H7 (cell line): ENCODE measurements at regions not wholly inside any gene's neighbourhood (a gene's known extent, or its start where the extent isn't known, plus 50 kb on each side); places are given as distances from the start of the nearest gene placed in this dataset.
"Not testable (repeated sequence)": the region's sequence is repeated elsewhere in the genome, so short reads cannot be mapped to it uniquely, and the experiment has no call there.

Source experiments
- DNase-seq: peaks from one replicate; pipeline ENCODE4 v3.0.0; 2012
- H3K27me3 ChIP-seq: 2 replicates; pipeline ENCODE4 v1.6.0; 2011; ENCODE audit warnings: mild to moderate bottlenecking, low read length; ENCODE audit not compliant: control insufficient read depth, insufficient read depth
- H3K36me3 ChIP-seq: replicated peaks from 2 replicates; pipeline ENCODE4 v1.5.1; 2011; ENCODE audit warnings: low read length; ENCODE audit not compliant: control insufficient read depth, insufficient read depth
- H3K4me3 ChIP-seq: 2 replicates; pipeline ENCODE4 v1.5.1; 2011; ENCODE audit warnings: low read depth, mild to moderate bottlenecking, control low read depth, low read length, moderate library complexity; ENCODE audit not compliant: insufficient read depth

- DNase-seq = no peak
- H3K27me3 ChIP-seq = no peaks in the 10 kb centered on the region
- no peaks in the 10 kb centered on the region for H3K36me3 ChIP-seq
- H3K4me3 ChIP-seq = no peak overlapping the region
These were observed 72.2 kb upstream of the CFAP46 start for GRCh38 chr10:133014416-133015210.

GRCh38 chr10:133013463-133013862, 71.1 kb upstream of the CFAP46 start:
- Histone ChIP-seq H3K27me3 (no peaks in the 10 kb centered on the region), H3K4me3 (no peak overlapping the region), H3K36me3 (no peaks in the 10 kb centered on the region)
- no peak for DNase-seq

DNA sequence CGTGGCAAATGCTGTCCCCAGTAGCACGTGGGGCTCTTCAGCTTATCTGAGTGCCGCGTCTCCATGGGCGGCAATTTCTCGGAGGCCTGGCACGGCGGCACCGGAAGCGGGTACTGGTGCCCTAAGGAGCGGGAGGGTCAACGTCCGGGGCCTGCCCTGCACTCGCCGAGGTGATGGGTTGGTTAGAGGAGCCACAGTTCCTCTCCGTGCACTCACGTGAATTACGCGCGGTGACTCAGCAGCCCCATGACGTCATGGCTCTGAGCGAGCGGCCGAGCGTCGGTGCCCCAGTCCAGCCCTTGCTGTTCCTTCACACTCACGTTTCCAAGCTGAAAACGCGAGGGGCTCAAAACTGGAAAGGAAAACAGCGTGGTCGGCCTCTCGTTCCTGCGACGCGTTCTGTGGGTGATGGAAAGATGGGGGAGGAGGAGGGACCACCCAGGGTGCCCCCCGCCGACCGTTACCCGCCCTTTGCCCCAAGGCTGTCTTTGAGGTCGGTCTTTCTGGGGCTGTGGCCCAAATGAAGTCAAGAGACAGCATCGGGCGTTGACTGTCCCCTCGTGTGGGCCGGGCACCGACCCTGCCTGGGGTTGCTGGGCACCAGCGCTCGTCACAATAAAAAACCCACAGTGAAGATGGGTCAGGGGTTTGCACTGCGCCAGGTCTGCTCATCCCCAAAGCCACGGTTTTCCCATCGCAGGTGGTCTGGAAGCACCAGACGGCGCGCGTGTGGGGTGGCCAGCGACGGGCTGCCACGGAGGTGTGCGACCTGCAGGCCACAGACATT, 70.4 kb upstream of the CFAP46 start:
- DNase-seq = no peak
- Histone ChIP-seq H3K36me3 (no peaks in the 10 kb centered on the region), H3K4me3 (no peak overlapping the region), H3K27me3 (no peaks in the 10 kb centered on the region)

DNA sequence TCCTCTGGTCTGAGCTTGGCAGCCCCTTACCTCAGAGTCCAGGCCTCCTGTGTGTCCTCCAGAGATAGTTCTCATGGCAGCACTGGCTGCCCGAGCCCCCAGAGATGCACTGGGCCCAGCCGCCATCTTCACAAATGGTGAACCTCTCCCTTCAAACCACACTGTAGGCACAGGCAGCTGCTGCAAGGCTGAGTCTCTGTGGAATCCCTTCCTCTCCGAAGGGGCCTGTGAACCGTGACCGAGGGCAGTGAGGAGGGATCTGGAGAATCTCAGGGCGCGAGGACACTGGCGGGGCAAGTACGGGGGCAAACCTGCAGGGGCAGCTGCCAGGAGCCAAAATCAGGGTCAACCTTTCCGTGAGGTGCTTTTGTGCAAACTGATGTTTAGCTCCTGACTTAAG, 69.5 kb upstream of the CFAP46 start:
- H3K4me3 ChIP-seq = no peak overlapping the region
- no peaks in the 10 kb centered on the region for H3K27me3 ChIP-seq

GRCh38 chr10:133011393-133011792, 69.0 kb upstream of the CFAP46 start:
- H3K4me3 ChIP-seq, H3K27me3 ChIP-seq, DNase-seq, H3K36me3 ChIP-seq: not testable (repeated sequence)

More for the DNA sequence above, 69.5 kb upstream of the CFAP46 start:
- DNase-seq = no peak
- H3K36me3 ChIP-seq = no peaks in the 10 kb centered on the region

DNA sequence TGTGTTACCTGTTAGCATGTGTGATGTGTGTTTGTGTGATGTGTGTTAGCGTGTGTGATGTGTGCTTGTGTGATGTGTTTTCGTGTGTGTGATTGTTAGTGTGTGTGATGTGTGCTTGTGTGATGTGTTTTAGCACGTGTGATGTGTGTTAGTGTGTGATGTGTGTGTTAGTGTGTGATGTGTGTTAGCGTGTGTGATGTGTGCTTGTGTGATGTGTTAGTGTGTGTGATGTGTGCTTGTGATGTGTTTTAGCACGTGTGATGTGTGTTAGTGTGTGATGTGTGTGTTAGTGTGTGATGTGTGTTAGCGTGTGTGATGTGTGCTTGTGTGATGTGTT, 68.4 kb upstream of the CFAP46 start:
- not testable (repeated sequence) for H3K4me3 ChIP-seq, DNase-seq, H3K27me3 ChIP-seq, H3K36me3 ChIP-seq

- DNase-seq = no peak
These were observed 67.9 kb upstream of the CFAP46 start for GRCh38 chr10:133010095-133010842.

DNA sequence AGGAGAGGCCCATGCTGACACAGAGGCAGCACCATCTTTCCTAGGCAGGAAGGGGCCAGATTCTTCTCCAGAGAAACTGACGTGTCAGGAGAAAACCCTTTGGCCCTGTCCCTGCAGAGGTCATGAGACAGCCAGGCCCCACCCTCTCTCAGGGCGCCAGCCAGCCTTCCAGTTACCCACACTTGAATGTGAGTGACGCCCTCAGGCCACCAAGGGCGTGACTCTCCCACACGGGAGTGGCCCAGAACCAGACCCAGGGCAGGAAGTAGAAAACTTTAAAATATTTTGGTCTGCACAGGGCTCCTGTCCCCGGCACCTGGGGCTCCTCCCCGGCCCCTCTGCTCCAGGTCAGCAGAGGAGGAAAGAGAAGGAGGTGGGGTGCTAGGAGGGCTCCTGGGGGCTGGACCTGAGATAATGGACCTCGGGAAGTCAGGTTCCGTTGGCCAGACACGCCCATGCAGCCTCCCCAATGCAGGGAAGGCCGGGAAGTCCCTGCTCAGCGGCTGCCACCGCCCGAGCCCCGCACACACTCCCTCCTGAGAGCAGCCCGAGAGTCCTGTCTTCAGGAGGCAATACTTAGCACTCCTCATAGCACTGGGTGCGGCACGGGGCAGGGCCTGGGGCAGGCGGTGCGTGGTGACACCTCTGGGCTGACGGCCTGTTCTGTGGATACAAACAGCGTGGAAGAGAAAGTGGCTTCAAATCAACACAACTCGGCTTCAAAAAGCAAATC, 67.0 kb upstream of the CFAP46 start:
- peak; percentile 75 for DNase-seq
- H3K4me3 ChIP-seq = no peak overlapping the region
- H3K27me3 ChIP-seq = no peaks in the 10 kb centered on the region
- no peaks in the 10 kb centered on the region for H3K36me3 ChIP-seq

More at GRCh38 chr10:133010095-133010842, 67.9 kb upstream of the CFAP46 start:
- no peaks in the 10 kb centered on the region for H3K36me3 ChIP-seq
- H3K4me3 ChIP-seq = no peak overlapping the region
- no peaks in the 10 kb centered on the region for H3K27me3 ChIP-seq

GRCh38 chr10:133008736-133009135, 66.4 kb upstream of the CFAP46 start:
- no peak for DNase-seq
- Histone ChIP-seq H3K4me3 (no peak overlapping the region), H3K27me3 (no peaks in the 10 kb centered on the region)

DNA sequence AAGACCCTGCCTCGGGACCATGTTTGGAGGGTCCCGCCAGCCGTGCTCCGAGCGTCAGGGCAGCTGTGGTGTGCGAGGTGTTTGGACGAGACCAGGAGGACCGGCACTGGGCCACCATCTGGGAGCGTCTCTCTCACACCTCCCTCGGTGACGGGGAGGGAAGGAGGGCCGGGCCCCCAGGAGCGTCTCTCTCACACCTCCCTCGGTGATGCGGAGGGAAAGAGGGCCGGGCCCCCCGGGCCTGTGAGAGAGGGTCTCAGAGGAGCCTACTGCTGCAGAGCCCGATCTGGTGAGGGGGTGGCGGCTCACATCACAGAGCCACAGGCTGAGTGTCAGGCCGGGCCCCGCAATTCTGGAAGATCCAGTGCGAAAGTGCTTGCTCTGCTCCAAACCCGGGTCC, 65.8 kb upstream of the CFAP46 start:
- DNase-seq = no peak
- Histone ChIP-seq H3K4me3 (no peak overlapping the region), H3K36me3 (no peaks in the 10 kb centered on the region)

More at GRCh38 chr10:133008736-133009135, 66.4 kb upstream of the CFAP46 start:
- H3K36me3 ChIP-seq = no peaks in the 10 kb centered on the region

DNA sequence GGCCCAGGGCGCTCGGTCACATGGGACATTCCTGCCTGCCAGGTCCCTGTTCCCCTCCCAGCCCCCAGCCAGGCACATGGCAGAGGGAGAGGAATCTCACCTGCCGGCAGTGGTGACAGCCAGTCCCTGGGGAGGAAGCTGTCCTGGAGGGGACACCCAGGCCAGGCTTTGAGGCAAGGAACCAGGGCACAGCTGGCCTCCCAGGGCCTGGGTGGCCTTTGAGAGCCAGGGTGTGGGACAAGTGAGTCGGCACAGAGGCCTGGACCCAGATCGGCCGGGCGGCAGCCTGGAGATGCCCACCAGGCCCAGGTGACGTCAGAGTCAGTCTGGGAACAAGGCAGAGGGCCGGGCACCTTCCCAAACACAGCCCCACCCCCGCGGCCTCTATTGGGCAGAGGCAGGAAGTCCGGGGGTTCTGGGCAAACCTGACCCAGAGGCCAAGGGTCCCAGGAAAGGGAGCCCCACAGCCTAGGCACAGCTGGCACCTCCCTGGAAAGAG, 65.0 kb upstream of the CFAP46 start:
- Histone ChIP-seq H3K27me3 (no peaks in the 10 kb centered on the region), H3K36me3 (no peaks in the 10 kb centered on the region), H3K4me3 (no peak overlapping the region)
- no peak for DNase-seq

More for the DNA sequence above, 65.8 kb upstream of the CFAP46 start:
- no peaks in the 10 kb centered on the region for H3K27me3 ChIP-seq

- Histone ChIP-seq H3K4me3 (no peak overlapping the region), H3K36me3 (no peaks in the 10 kb centered on the region), H3K27me3 (no peaks in the 10 kb centered on the region)
- no peak for DNase-seq
These were observed 64.4 kb upstream of the CFAP46 start for GRCh38 chr10:133006806-133007205.

DNA sequence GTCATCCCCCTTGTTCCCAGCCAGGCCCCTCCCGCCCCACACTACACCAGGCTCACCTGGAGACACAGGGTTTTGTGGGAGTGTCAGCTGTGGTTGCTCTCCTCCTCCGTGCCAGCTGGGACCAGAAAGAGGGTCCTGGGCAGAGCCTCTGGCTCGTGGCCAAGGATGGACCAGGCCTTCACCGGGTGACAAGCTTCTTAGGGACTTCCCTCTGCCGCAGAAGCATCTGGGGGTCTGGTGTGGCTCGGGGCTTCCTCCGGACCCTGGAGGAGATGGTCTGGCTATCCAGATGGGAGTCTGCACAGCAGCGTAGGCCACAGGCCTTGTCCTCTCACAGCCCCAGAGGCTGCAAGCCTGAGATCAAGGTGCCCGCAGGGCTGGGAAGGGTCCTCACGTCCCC, 63.8 kb upstream of the CFAP46 start:
- Histone ChIP-seq H3K36me3 (no peaks in the 10 kb centered on the region), H3K4me3 (no peak overlapping the region), H3K27me3 (no peaks in the 10 kb centered on the region)
- DNase-seq = no peak

DNA sequence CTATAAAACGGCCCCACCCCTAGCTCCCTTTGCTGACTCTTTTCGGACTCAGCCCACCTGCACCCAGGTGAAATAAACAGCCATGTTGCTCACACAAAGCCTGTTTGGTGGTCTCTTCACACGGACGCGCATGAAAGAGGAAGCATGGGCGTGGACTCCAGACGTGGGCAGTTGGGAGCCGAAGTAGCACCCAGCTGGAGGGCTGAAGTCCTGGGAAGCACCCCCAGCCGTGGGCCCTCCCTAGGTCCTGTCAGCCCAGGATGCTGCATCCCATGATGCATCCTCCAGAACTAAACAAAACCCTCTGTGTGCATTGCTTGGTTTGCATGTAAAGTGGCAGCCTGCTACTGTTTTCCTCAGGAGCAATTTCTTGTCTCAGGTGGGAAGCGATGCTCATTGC, 62.1 kb upstream of the CFAP46 start:
- H3K4me3 ChIP-seq = no peak overlapping the region
- H3K36me3 ChIP-seq = no peaks in the 10 kb centered on the region
- no peak for DNase-seq
- H3K27me3 ChIP-seq = no peaks in the 10 kb centered on the region
